Thyroid gland (tissue), 4 donors: ENCODE measurements at regions not wholly inside any gene's neighbourhood (a gene's known extent, or its start where the extent isn't known, plus 50 kb on each side); places are given as distances from the start of the nearest gene placed in this dataset.

Experiments
- CTCF ChIP-seq, 6 experiments: fragments of 200-600 bp in 3 of 6; fragments of 450-650 bp in 3 of 6; sonication (generic) in 3 of 6; IDR thresholded peaks; one replicate each; pipeline ENCODE4 v1.5.1; 2016 to 2019; ENCODE audit warnings: antibody characterized with exemption in 6 of 6, mild to moderate bottlenecking in 2 of 6, inconsistent platforms in 1 of 6, moderate library complexity in 1 of 6
- POLR2A ChIP-seq, 2 donors: fragments of 450-650 bp; IDR thresholded peaks; one replicate each; pipeline ENCODE4 v1.6.1; 2017; ENCODE audit warnings: antibody characterized with exemption in 2 of 2, mild to moderate bottlenecking in 2 of 2, moderate library complexity in 1 of 2

DNA sequence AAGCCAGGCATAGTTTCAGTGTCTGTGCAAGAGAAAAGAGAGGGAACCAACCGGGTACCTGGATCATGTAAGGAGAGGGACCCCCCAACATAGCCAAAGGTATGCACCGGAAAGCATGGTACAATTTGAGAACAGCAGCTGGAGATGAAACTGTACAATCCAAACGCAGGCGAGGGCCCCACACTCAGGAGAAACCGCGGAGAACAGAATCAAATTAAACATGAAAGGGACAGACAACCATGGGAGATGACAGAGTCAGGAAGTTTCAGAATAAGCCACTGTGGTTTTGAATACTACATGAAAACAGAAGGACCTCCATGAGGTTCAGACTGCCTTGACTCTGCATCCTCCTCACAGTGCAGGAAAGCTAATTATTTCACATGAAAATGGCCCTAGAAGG is 62.9 kb upstream of the SPATA13 start:
- TF ChIP-seq CTCF (IDR thresholded peaks at IDR 0.05) (no peak), POLR2A (IDR thresholded peaks at IDR 0.05) (no peak)
